Hepatocyte (in vitro differentiated cells): ENCODE measurements at regions not wholly inside any gene's neighbourhood (a gene's known extent, or its start where the extent isn't known, plus 50 kb on each side); places are given as distances from the start of the nearest gene placed in this dataset.
"Not testable (repeated sequence)": the region's sequence is repeated elsewhere in the genome, so short reads cannot be mapped to it uniquely, and the experiment has no call there.

ENCODE experiments used
- CTCF ChIP-seq: fragments of 200-600 bp; sonication (generic); IDR thresholded peaks from 2 replicates; pipeline ENCODE4 v1.5.1; 2016; ENCODE audit warnings: antibody characterized with exemption, mild to moderate bottlenecking; ENCODE audit not compliant: poor library complexity
- EZH2 ChIP-seq: fragments of 200-600 bp; sonication (generic); IDR thresholded peaks from 2 replicates; pipeline ENCODE4 v1.6.1; 2016; ENCODE audit warnings: antibody characterized with exemption, mild to moderate bottlenecking, borderline replicate concordance

DNA sequence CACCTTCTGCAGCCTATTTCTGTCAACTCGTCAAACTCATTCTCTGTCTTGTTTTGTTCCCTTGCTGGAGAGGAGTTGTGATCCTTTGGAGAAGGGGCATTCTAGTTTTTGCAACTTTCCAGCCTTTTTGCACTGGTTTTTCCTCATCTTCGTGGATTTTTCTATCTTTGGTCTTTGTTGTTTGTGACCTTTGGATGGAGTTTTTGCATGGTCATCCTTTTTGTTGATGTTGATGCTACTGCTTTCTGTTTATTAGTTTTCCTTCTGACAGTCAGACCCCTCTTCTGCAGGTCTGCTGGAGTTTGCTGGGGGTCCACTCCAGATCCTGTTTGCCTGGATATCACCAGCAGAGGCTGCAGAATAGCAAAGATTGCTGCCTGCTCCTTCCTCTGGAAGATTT lies 60.1 kb downstream of the DKK1 start:
- TF ChIP-seq CTCF, EZH2: not testable (repeated sequence)
